Neuronal stem cell (in vitro differentiated cells): ENCODE measurements at regions not wholly inside any gene's neighbourhood (a gene's known extent, or its start where the extent isn't known, plus 50 kb on each side); places are given as distances from the start of the nearest gene placed in this dataset.

Experiments
- DNase-seq: peaks from one replicate; pipeline ENCODE4 v3.0.0-alpha.2; 2013; ENCODE audit warnings: low spot score
- H2AFZ ChIP-seq: one replicate; pipeline ENCODE4 v1.6.1; 2013; ENCODE audit warnings: mild to moderate bottlenecking, low read length, inconsistent platforms
- H2AK5ac ChIP-seq: 2 replicates; pipeline ENCODE4 v1.6.1; 2013; ENCODE audit warnings: low read depth, mild to moderate bottlenecking, inconsistent platforms, low read length, moderate library complexity, mixed read lengths
- H2BK120ac ChIP-seq: 2 replicates; pipeline ENCODE4 v1.6.1; 2013; ENCODE audit warnings: low read depth, mild to moderate bottlenecking, inconsistent platforms, low read length, moderate library complexity, mixed read lengths
- H2BK12ac ChIP-seq: one replicate; pipeline ENCODE4 v1.6.1; 2013; ENCODE audit warnings: low read length, inconsistent platforms
- H2BK15ac ChIP-seq: 2 replicates; pipeline ENCODE4 v1.6.1; 2013; ENCODE audit warnings: mild to moderate bottlenecking, low read length, inconsistent platforms, mixed read lengths
- H2BK5ac ChIP-seq: one replicate; pipeline ENCODE4 v1.6.1; 2013; ENCODE audit warnings: inconsistent platforms, mild to moderate bottlenecking, low read length, moderate library complexity
- H3K14ac ChIP-seq: one replicate; pipeline ENCODE4 v1.6.1; 2013; ENCODE audit warnings: low read length, inconsistent platforms
- H3K18ac ChIP-seq: 2 replicates; pipeline ENCODE4 v1.6.1; 2013; ENCODE audit warnings: low read length, inconsistent platforms
- H3K23ac ChIP-seq: 2 replicates; pipeline ENCODE4 v1.6.1; 2013; ENCODE audit warnings: low read depth, mild to moderate bottlenecking, mixed read lengths, low read length, inconsistent platforms; ENCODE audit not compliant: poor library complexity
- H3K27ac ChIP-seq: replicated peaks from 3 replicates; pipeline ENCODE4 v1.5.1; 2013; ENCODE audit warnings: low read length, inconsistent platforms
- H3K27me3 ChIP-seq, 3 experiments: 2 replicates each; pipeline ENCODE4 v1.6.1; 2013; ENCODE audit warnings: low read length in 3 of 3, mild to moderate bottlenecking in 2 of 3, inconsistent platforms in 1 of 3, low read depth in 1 of 3, mixed read lengths in 1 of 3, moderate library complexity in 1 of 3; ENCODE audit not compliant: control insufficient read depth in 3 of 3, insufficient read depth in 3 of 3
- H3K36me3 ChIP-seq, 2 donors: replicated peaks in 1 of 2; 2 replicates each; pipeline ENCODE4 v1.6.1; 2013; ENCODE audit warnings: low read length in 2 of 2; ENCODE audit not compliant: control insufficient read depth in 2 of 2, insufficient read depth in 2 of 2
- H3K4ac ChIP-seq: 2 replicates; pipeline ENCODE4 v1.6.1; 2013; ENCODE audit warnings: inconsistent platforms, mild to moderate bottlenecking, low read length, moderate library complexity
- H3K4me1 ChIP-seq, 2 donors: 1 replicate in 1 of 2; 2 replicates in 1 of 2; pipeline ENCODE4 v1.6.1; 2013; ENCODE audit warnings: low read length in 2 of 2, low read depth in 1 of 2; ENCODE audit not compliant: control insufficient read depth in 2 of 2, insufficient read depth in 1 of 2
- H3K4me2 ChIP-seq: one replicate; pipeline ENCODE4 v1.6.1; 2013; ENCODE audit warnings: mild to moderate bottlenecking, low read length, inconsistent platforms; ENCODE audit not compliant: insufficient read depth, poor library complexity, severe bottlenecking
- H3K4me3 ChIP-seq, 2 donors: 2 replicates each; pipeline ENCODE4 v1.5.1; 2013; ENCODE audit warnings: low read length in 2 of 2, mild to moderate bottlenecking in 2 of 2, inconsistent platforms in 1 of 2, moderate library complexity in 1 of 2
- H3K79me1 ChIP-seq: one replicate; pipeline ENCODE4 v1.6.1; 2013; ENCODE audit warnings: low read depth, mild to moderate bottlenecking, inconsistent platforms, low read length, moderate library complexity
- H3K9ac ChIP-seq: one replicate; pipeline ENCODE4 v1.6.1; 2013; ENCODE audit warnings: mild to moderate bottlenecking, low read depth, low read length, inconsistent platforms; ENCODE audit not compliant: poor library complexity
- H3K9me3 ChIP-seq, 2 donors: replicated peaks in 1 of 2; 2 replicates each; pipeline versions ENCODE3 to v1.6.1; 2013; ENCODE audit warnings: low read length in 2 of 2, mild to moderate bottlenecking in 2 of 2, inconsistent platforms in 1 of 2, low read depth in 1 of 2, mixed read lengths in 1 of 2, moderate library complexity in 1 of 2; ENCODE audit not compliant: control insufficient read depth in 2 of 2, insufficient read depth in 1 of 2
- H4K8ac ChIP-seq: one replicate; pipeline ENCODE4 v1.6.1; 2013; ENCODE audit warnings: low read depth, mild to moderate bottlenecking, inconsistent platforms, low read length, moderate library complexity
- H4K91ac ChIP-seq: one replicate; pipeline ENCODE4 v1.6.1; 2013; ENCODE audit warnings: low read length, low read depth, mild to moderate bottlenecking, inconsistent platforms; ENCODE audit not compliant: poor library complexity
- WGBS, 2 donors: extraction: QIAGEN DNeasy Blood & Tissue Kit; methylation state at CpG; one replicate each; pipeline ENCODE4 v1.1.7; 2013; ENCODE audit warnings: missing lambda C conversion rate in 2 of 2, mixed read lengths in 1 of 2; ENCODE audit not compliant: insufficient read length in 2 of 2, insufficient replicate concordance in 1 of 2; ENCODE audit errors: extremely low coverage in 2 of 2; 5-methylcytosine and 5-hydroxymethylcytosine counted together

DNA sequence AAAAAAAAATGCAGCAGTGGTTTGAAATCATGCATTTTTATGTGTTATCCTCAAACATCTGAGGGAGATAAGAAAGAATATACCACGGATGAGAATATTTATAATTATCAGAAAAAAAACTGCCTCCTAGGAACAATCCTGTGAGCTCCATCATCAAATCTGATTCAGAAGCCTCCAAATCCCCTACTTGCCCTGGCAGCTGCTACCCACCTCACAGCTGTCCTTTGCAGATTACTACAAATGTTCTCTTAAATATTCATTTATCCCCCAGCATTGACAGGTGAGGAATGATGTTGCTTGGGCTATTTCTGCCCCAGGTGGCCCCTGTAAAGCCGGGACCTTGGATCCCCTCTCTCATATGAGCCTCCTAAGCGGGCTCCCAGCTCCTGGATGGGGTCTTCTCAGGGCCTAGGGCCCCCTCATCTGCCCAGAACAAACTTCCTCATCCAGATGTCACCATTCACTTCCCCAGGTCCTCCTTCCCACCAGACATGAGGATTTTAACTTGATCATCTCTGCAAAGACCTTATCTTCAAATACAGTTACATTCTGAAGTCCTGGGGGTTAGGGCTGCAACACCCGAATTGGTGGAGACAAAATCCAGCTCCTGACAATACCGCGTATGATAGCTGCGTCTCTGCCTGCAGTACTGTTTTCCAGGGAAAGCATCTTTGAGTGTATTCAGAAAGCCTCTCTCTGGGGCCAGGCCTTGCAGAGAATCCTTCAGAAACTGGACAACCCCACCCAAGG is 81.9 kb upstream of the INSIG1 start:
- no CpG with 5 or more reads among the region's 7 CpGs for WGBS, 2 donors

DNA sequence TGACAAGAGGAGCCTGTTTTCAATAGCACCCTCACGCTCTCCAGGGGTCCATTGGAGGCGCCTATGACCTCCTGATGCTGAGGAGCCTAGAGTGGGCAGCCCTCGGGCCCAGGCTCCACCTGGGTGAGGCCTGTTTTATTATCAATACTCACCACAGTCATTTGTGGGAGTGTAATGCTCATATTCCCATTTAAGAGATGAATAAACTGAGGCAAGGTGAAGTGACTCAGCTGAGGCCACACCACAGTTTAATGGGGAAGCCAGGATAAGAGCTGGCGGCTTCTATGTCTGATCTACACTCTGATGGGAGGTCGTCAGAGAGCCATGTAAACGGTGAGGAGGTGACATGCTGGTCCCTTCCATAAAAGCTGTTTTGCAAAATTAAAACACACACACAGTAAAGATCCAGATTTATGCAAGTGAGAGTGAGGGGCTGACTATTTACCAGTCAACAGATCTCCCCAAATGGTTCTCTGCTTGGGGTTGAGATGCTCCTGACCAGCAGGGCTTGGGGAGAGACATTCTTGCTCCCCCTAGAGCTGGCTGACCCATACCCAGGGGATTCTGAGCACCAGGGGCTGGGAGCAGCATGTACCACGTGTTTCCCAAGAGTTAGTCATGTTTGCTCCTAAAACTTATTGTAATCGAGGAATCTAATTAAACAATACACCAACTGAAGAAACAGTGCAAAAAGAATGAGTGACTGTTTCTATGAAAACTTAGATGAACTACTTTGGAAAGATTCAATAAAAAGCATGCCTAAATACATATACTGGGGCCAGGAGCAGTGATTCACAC is 81.0 kb upstream of the INSIG1 start:
- H2BK5ac ChIP-seq: no peak overlapping the region
- peaks cover 0 to 35% (median 0%) of the 10 kb centered on the region in 3 experiments for H3K27me3 ChIP-seq
- H3K9me3 ChIP-seq: no peaks in the 10 kb centered on the region
- no peaks in the 10 kb centered on the region for H3K36me3 ChIP-seq
- H4K91ac ChIP-seq: no peak overlapping the region
- H3K14ac ChIP-seq: no peak overlapping the region
- H3K9ac ChIP-seq: no peak overlapping the region
- no peak overlapping the region for H3K4me3 ChIP-seq
- H3K4ac ChIP-seq: no peak overlapping the region
- peaks cover 0 to 6% of the 10 kb centered on the region in 2 donors for H3K4me1 ChIP-seq
- H3K79me1 ChIP-seq: no peaks in the 10 kb centered on the region
- no peak overlapping the region for H3K23ac ChIP-seq
- H2BK12ac ChIP-seq: no peak overlapping the region
- H4K8ac ChIP-seq: no peak overlapping the region
- H3K18ac ChIP-seq: no peak overlapping the region
- no peak overlapping the region for H2AFZ ChIP-seq
- no peak overlapping the region for H2BK120ac ChIP-seq
- no CpG with 5 or more reads among the region's 8 CpGs for WGBS, 2 donors
- H2AK5ac ChIP-seq: no peak overlapping the region
- H3K27ac ChIP-seq: no peak overlapping the region
- no peak overlapping the region for H3K4me2 ChIP-seq
- no peak overlapping the region for H2BK15ac ChIP-seq
- DNase-seq: no peak

More for the DNA sequence above, 81.9 kb upstream of the INSIG1 start:
- Histone ChIP-seq H2BK15ac (no peak overlapping the region), H3K4me2 (no peak overlapping the region), H2AFZ (no peak overlapping the region), H3K79me1 (no peaks in the 10 kb centered on the region), H4K8ac (no peak overlapping the region), H3K4me1 (peaks cover 0 to 4% of the 10 kb centered on the region in 2 donors), H3K27ac (no peak overlapping the region), H4K91ac (no peak overlapping the region), H3K18ac (no peak overlapping the region), H3K9me3 (no peaks in the 10 kb centered on the region), H3K36me3 (no peaks in the 10 kb centered on the region), H2BK12ac (no peak overlapping the region), H2AK5ac (no peak overlapping the region), H3K27me3 (peaks cover 0 to 35% (median 0%) of the 10 kb centered on the region in 3 experiments), H3K4ac (no peak overlapping the region), H3K9ac (no peak overlapping the region), H3K4me3 (no peak overlapping the region), H3K23ac (no peak overlapping the region), H2BK5ac (no peak overlapping the region), H2BK120ac (no peak overlapping the region), H3K14ac (no peak overlapping the region)
- no peak for DNase-seq

DNA sequence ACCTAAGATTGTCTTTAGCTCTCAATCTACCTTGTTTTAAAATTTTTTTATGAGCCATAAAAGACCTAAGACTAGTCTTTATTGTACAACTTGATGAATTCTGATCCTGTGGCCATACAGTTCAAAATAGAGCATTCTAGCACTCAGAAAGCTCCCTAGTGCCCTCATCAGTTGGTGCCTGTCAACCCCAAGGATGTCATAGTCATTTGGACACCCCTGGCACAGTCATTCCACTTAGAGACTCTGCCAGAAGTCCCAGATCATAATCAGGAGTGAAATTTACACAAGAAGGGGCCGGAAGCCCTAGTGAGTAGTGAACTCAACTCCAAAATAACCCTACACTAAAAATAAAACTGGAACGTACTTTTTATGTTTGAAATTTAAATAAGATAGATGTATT is 80.0 kb upstream of the INSIG1 start:
- no peak overlapping the region for H4K91ac ChIP-seq
- H3K27ac ChIP-seq: no peak overlapping the region
- H3K9me3 ChIP-seq: no peaks in the 10 kb centered on the region
- no peak overlapping the region for H3K4ac ChIP-seq
- H4K8ac ChIP-seq: no peak overlapping the region
- DNase-seq: no peak
- no peak overlapping the region for H2BK5ac ChIP-seq
- H3K4me3 ChIP-seq: no peak overlapping the region
- H2AFZ ChIP-seq: no peak overlapping the region
- H2BK120ac ChIP-seq: no peak overlapping the region
- peaks cover 0 to 6% of the 10 kb centered on the region in 2 donors for H3K4me1 ChIP-seq
- no peak overlapping the region for H2BK12ac ChIP-seq
- whole genome bisulfite sequencing, 2 donors: no CpG with 5 or more reads among the region's 2 CpGs
- H3K14ac ChIP-seq: no peak overlapping the region
- no peak overlapping the region for H3K23ac ChIP-seq
- H3K27me3 ChIP-seq: peaks cover 0 to 35% (median 0%) of the 10 kb centered on the region in 3 experiments
- H2AK5ac ChIP-seq: no peak overlapping the region
- no peak overlapping the region for H3K18ac ChIP-seq
- H3K36me3 ChIP-seq: no peaks in the 10 kb centered on the region
- H3K9ac ChIP-seq: no peak overlapping the region
- no peak overlapping the region for H3K4me2 ChIP-seq
- H2BK15ac ChIP-seq: no peak overlapping the region
- no peaks in the 10 kb centered on the region for H3K79me1 ChIP-seq
